BLaER1 (cell line): ENCODE measurements at regions not wholly inside any gene's neighbourhood (a gene's known extent, or its start where the extent isn't known, plus 50 kb on each side); places are given as distances from the start of the nearest gene placed in this dataset.

ENCODE experiments used
- H3K27ac ChIP-seq: shearing (Covaris generic); formaldehyde crosslinking; 2 replicates; pipeline ENCODE4 v1.8.1; 2022
- H3K27me3 ChIP-seq: shearing (Covaris generic); formaldehyde crosslinking; 2 replicates; pipeline ENCODE4 v1.8.1; 2022
- H3K36me3 ChIP-seq: shearing (Covaris generic); formaldehyde crosslinking; 2 replicates; pipeline ENCODE4 v1.8.1; 2022
- H3K4me1 ChIP-seq: shearing (Covaris generic); formaldehyde crosslinking; 2 replicates; pipeline ENCODE4 v1.8.1; 2022
- H3K4me2 ChIP-seq: shearing (Covaris generic); formaldehyde crosslinking; 2 replicates; pipeline ENCODE4 v1.8.1; 2022
- H3K4me3 ChIP-seq: shearing (Covaris generic); formaldehyde crosslinking; 2 replicates; pipeline ENCODE4 v1.8.1; 2022
- H3K9ac ChIP-seq: shearing (Covaris generic); formaldehyde crosslinking; 2 replicates; pipeline ENCODE4 v1.8.1; 2022
- H3K9me3 ChIP-seq: shearing (Covaris generic); formaldehyde crosslinking; 2 replicates; pipeline ENCODE4 v1.8.1; 2022
- H4K20me1 ChIP-seq: shearing (Covaris generic); formaldehyde crosslinking; 2 replicates; pipeline ENCODE4 v1.8.1; 2022
- Cebpa-rat ChIP-seq: shearing (Covaris generic); IDR thresholded peaks from 2 replicates; pipeline ENCODE4 v1.8.1; 2022

- no peak for TF ChIP-seq Cebpa-rat
- no peak overlapping the region for H3K4me3 ChIP-seq
- H3K4me2 ChIP-seq: no peak overlapping the region
- no peak overlapping the region for H3K9ac ChIP-seq
- no peaks in the 10 kb centered on the region for H3K36me3 ChIP-seq
- H3K9me3 ChIP-seq: no peaks in the 10 kb centered on the region
- H4K20me1 ChIP-seq: no peaks in the 10 kb centered on the region
- H3K4me1 ChIP-seq: no peaks in the 10 kb centered on the region
- H3K27me3 ChIP-seq: no peaks in the 10 kb centered on the region
- no peak overlapping the region for H3K27ac ChIP-seq
Measured at GRCh38 chr12:25645427-25645826, 92.3 kb upstream of the LMNTD1 start.

- peaks cover 7% of the 10 kb centered on the region for H3K4me1 ChIP-seq
- no peak overlapping the region for H3K9ac ChIP-seq
- H3K27ac ChIP-seq: no peak overlapping the region
- no peaks in the 10 kb centered on the region for H3K27me3 ChIP-seq
- no peaks in the 10 kb centered on the region for H3K36me3 ChIP-seq
- H4K20me1 ChIP-seq: no peaks in the 10 kb centered on the region
- no peak overlapping the region for H3K4me3 ChIP-seq
- no peak for TF ChIP-seq Cebpa-rat
- no peak overlapping the region for H3K4me2 ChIP-seq
- no peaks in the 10 kb centered on the region for H3K9me3 ChIP-seq
Measured at GRCh38 chr12:25651931-25652330, 98.8 kb upstream of the LMNTD1 start.

GRCh38 chr12:25652371-25652770, 99.3 kb upstream of the LMNTD1 start:
- TF ChIP-seq Cebpa-rat: no peak
- H3K4me1 ChIP-seq: peaks cover 7% of the 10 kb centered on the region
- H3K4me3 ChIP-seq: no peak overlapping the region
- no peak overlapping the region for H3K9ac ChIP-seq
- H3K36me3 ChIP-seq: no peaks in the 10 kb centered on the region
- H3K9me3 ChIP-seq: no peaks in the 10 kb centered on the region
- no peaks in the 10 kb centered on the region for H3K27me3 ChIP-seq
- no peak overlapping the region for H3K27ac ChIP-seq
- H3K4me2 ChIP-seq: no peak overlapping the region
- no peaks in the 10 kb centered on the region for H4K20me1 ChIP-seq

GRCh38 chr12:25653487-25654175, 100.5 kb upstream of the LMNTD1 start:
- H3K27me3 ChIP-seq: no peaks in the 10 kb centered on the region
- H3K4me3 ChIP-seq: no peak overlapping the region
- TF ChIP-seq Cebpa-rat: no peak
- peaks cover 7% of the 10 kb centered on the region for H3K4me1 ChIP-seq
- no peaks in the 10 kb centered on the region for H3K9me3 ChIP-seq
- no peaks in the 10 kb centered on the region for H3K36me3 ChIP-seq
- 0 out of 2 replicates have a peak overlapping the region, but pooled peaks have one; percentile 20 for H3K27ac ChIP-seq
- H3K9ac ChIP-seq: no peak overlapping the region
- H3K4me2 ChIP-seq: peak overlapping the region; percentile 57
- H4K20me1 ChIP-seq: no peaks in the 10 kb centered on the region

- H3K9ac ChIP-seq: no peak overlapping the region
- peaks cover 7% of the 10 kb centered on the region for H3K4me1 ChIP-seq
- no peaks in the 10 kb centered on the region for H4K20me1 ChIP-seq
- H3K4me2 ChIP-seq: no peak overlapping the region
- no peaks in the 10 kb centered on the region for H3K27me3 ChIP-seq
- no peaks in the 10 kb centered on the region for H3K36me3 ChIP-seq
- H3K27ac ChIP-seq: no peak overlapping the region
- no peak for TF ChIP-seq Cebpa-rat
- no peaks in the 10 kb centered on the region for H3K9me3 ChIP-seq
- no peak overlapping the region for H3K4me3 ChIP-seq
Measured at GRCh38 chr12:25655702-25656101, 102.6 kb upstream of the LMNTD1 start.

GRCh38 chr12:25659621-25660020, 106.5 kb upstream of the LMNTD1 start:
- no peaks in the 10 kb centered on the region for H4K20me1 ChIP-seq
- no peak overlapping the region for H3K4me2 ChIP-seq
- no peak overlapping the region for H3K4me3 ChIP-seq
- no peaks in the 10 kb centered on the region for H3K27me3 ChIP-seq
- no peaks in the 10 kb centered on the region for H3K4me1 ChIP-seq
- H3K27ac ChIP-seq: no peak overlapping the region
- no peak for TF ChIP-seq Cebpa-rat
- H3K9me3 ChIP-seq: no peaks in the 10 kb centered on the region
- no peak overlapping the region for H3K9ac ChIP-seq
- no peaks in the 10 kb centered on the region for H3K36me3 ChIP-seq

- Histone ChIP-seq H3K36me3 (no peaks in the 10 kb centered on the region), H3K27ac (no peak overlapping the region), H3K4me1 (no peaks in the 10 kb centered on the region), H3K9me3 (no peaks in the 10 kb centered on the region), H3K4me3 (no peak overlapping the region), H4K20me1 (no peaks in the 10 kb centered on the region), H3K4me2 (no peak overlapping the region), H3K9ac (no peak overlapping the region), H3K27me3 (no peaks in the 10 kb centered on the region)
- no peak for TF ChIP-seq Cebpa-rat
Measured at GRCh38 chr12:25670076-25671055, 117.3 kb upstream of the LMNTD1 start.

- no peak overlapping the region for H3K4me2 ChIP-seq
- no peak overlapping the region for H3K27ac ChIP-seq
- no peaks in the 10 kb centered on the region for H3K4me1 ChIP-seq
- H3K4me3 ChIP-seq: no peak overlapping the region
- H3K9ac ChIP-seq: no peak overlapping the region
- no peaks in the 10 kb centered on the region for H3K36me3 ChIP-seq
- H4K20me1 ChIP-seq: no peaks in the 10 kb centered on the region
- H3K9me3 ChIP-seq: no peaks in the 10 kb centered on the region
- no peaks in the 10 kb centered on the region for H3K27me3 ChIP-seq
- TF ChIP-seq Cebpa-rat: no peak
Measured at GRCh38 chr12:25675808-25676207, 122.7 kb upstream of the LMNTD1 start.

GRCh38 chr12:25677232-25677937, 124.3 kb upstream of the LMNTD1 start:
- Histone ChIP-seq H3K36me3 (no peaks in the 10 kb centered on the region), H3K27me3 (no peaks in the 10 kb centered on the region), H3K9ac (no peak overlapping the region), H3K9me3 (no peaks in the 10 kb centered on the region), H3K27ac (no peak overlapping the region), H3K4me2 (no peak overlapping the region), H3K4me1 (no peaks in the 10 kb centered on the region), H3K4me3 (no peak overlapping the region), H4K20me1 (no peaks in the 10 kb centered on the region)
- TF ChIP-seq Cebpa-rat: peak; percentile 32; the same call in 1 of the 2 replicates
